ENCODE measurements at regions not wholly inside any gene's neighbourhood (a gene's known extent, or its start where the extent isn't known, plus 50 kb on each side); places are given as distances from the start of the nearest gene placed in this dataset.

DNA sequence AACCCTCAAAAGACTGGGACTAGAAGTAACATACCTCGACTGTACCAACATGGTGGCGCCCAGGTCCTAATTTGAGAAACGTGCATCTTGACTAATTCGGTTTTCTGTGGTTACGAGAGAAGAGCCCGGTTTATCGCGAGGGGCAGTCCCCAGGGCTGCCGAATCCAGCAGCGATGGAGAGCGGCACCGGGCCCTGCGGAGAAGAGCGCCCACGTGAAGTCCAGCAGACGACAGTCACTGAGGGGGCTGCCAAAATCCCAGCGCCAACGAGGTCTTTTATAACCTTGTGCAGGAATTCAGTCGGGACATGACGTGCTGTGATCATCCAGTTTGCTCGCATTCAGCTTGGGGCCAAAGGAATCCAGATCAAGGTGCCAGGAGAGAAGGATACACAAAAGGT lies 187.5 kb upstream of the SLITRK2 start:
- DNase-seq (ENCODE audit: low read depth in 4 of 4, low spot score in 3 of 4), result no peak

DNA sequence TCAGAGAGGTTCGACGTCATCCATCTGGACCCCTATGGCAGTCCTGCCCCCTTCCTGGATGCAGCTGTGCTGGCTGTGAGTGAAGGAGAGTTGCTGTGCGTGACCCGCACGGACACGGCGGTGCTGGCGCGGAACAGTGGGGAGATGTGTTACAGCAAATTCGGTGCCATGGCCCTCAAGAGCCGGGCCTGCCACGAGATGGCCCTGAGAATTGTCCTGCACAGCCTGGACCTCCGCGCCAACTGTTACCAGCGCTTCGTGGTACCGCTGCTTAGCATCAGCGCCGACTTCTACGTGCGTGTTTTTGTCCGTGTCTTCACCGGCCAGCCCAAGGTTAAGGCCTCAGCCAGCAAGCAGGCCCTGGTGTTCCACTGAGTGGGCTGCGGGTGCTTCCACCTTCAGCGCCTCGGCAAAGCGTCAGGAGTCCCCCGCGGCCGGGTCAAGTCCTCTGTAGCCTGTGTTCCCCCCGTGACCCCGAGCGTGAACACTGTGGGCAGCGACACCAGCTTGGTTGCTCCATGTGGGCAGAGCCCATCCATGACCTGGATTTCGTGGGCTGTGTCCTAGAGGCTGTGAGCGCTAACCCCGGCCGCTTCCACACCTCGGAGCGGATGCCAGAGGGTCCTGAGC lies 186.7 kb upstream of the SLITRK2 start:
- DNase-seq (ENCODE audit: low read depth in 4 of 4, low spot score in 3 of 4), result no peak

DNA sequence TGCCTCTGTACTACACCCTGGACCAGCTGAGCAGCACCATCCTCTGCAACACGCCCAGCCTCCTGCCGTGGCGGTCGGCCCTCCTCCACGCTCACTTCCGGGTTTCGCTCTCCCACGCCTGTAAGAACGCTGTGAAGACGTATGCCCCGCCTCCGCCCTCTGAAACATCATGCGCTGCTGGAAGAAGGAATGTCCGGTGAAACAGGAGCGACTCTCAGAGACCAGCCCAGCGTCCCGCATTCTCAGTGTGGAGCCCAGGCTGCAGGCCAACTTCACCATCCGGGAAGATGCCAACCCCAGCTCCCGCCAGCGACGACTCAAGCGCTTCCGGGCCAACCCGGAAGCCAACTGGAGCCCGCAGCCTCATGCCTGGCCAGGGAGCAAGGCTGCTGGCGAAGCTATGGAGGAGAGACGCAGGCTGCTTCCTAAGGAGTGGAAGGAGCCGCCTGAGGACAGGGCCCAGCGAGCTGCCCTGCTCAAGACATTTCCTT lies 186.1 kb upstream of the SLITRK2 start:
- DNase-seq (ENCODE audit: low read depth in 4 of 4, low spot score in 3 of 4), result no peak

DNA sequence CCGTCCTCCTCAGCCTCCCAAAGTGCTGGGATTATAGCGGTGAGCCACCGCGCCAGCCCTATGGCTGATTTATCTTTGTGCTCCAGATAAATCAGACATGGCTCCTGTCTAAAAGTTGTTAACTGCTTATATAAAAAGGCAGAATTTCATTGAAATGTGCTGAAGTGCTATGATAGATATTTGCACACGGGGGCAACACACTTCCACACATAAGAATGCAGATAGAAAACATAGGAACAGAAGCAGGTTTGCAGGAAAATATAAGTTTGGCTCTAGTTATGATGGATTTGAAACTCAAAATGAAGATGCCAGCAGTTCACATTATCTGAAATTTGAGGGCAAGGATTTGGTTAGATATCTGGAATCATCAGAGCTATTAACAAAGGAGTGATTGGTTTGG lies 163.1 kb upstream of the SLITRK2 start:
- DNase-seq (ENCODE audit: low read depth in 4 of 4, low spot score in 3 of 4), result no peak

DNA sequence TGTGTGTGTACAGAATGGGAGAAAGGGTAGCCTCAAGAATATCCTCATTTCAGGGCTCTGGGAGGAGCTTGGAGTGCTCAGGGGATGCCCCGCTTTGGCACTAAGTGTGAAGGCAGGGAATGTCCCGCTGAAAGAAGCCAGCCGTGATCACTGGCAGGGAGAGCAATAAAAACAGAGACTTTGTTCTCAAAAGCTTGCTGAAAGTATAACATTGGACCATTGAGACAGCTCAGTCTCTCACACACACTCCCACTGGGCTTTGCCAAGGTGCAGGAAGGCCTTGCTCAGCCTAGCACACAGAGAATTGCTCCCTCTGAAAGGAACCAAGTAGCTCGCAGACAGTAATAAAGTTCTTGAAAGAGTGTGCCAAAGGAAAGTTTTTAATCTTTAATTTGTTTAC lies 143.8 kb upstream of the SLITRK2 start:
- DNase-seq (ENCODE audit: low read depth in 4 of 4, low spot score in 3 of 4), result no peak

DNA sequence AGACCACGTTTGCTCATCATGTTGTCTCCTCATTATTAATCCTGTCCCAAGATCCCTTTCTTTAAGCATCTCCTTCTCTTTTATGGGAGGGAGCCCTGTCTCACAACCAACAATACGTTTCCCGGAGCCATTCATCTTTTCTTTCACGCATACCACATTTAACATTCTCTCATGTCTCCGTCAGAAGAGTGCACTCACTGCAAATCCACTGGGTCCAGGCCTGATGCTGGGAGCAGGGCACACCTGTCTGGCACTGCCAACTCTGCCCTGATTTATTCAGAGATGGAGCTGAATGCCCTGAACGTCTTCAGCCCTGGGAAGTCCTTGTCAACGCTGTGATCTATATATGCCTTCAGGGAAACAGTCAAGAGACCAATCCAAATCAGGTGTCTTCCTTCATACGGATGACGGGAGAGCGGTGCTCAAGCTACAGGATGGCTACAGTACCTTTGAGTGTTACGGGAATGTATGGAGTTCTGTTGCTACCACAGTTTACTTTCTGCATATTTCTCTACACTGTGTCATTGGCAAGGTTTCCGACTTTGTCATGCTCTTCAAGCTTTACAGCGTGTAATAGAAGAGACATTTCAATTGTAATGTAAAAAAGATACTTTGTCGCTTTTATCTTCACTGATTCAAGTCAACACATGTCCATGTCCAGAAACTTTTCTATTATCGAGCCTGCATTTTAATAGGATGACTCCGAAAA lies 140.4 kb upstream of the SLITRK2 start:
- DNase-seq (ENCODE audit: low read depth in 4 of 4, low spot score in 3 of 4), result no peak

DNA sequence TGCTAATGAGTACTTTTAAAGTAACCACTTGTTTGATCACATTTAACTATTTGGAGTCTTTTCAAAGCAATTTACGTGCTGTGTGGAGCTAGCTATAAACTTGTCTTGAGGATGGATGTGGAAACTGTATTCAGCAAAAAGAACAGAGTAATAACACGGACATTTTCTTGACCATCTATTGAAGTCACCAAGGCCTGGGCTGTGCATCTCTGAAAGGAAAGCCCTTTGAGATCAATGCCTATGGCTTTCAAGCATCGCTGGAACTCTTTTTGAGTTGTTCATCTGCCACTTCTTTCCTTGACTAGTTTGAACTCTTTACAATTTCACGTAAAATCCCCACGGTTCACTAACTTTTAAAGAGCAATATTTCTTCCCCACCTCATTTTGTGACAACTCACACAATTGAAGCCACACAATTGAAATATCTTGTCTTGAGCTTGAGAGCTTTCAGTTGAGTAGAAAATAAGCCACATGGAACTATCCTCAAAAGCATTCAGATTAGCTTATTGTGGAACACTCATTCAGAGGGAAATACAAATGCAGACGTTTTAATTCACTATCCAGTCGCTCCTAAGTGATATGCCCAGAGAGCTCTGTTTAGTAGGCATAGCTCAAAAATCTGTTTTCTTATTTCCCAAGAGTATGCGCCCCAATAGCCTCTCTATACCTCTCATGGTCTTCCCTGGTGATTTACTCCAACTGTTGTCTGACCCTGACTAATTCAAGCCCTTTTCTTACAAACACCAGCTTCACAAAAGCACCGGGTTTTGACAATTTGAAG lies 134.9 kb upstream of the SLITRK2 start:
- no peak for DNase-seq (ENCODE audit: low read depth in 4 of 4, low spot score in 3 of 4)

DNA sequence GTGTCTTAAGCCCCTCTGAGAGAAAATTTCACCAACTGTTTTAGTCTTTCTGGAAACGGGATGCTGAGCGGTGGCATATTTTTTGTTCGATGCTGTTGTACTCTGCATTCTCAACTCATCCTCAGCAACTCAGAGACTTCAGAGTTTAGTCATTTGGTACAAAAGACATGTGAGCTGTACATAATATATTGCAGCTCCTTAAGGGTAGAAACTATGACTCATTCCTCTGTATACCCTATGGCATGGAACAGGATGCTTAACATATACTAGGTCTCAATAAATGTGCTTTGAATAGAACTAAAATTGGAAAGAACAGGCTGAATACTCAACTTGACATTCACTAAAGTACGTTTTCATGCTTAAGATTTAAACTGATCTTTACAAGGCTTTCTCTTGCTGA lies 130.5 kb upstream of the SLITRK2 start:
- no peak for DNase-seq (ENCODE audit: low read depth in 4 of 4, low spot score in 3 of 4)

DNA sequence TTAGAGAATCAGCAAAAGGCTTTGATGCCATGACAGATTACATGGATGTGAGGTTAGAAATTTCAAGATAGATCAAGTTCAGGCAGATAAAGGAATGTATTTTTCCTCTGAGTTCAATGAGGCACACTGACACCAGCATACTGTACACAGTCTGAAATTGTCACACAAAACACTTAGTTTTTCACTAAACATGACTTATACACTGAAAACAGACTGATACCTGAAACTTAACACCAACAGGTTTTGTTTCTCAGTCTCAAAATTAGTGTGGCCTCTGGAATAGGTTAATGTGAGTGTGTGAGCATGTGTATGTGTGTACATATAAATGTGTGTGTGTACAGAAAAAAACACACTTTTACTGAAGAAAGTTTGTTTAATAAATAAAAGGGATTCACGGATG lies 129.9 kb upstream of the SLITRK2 start:
- DNase-seq (ENCODE audit: low read depth in 4 of 4, low spot score in 3 of 4), result no peak

DNA sequence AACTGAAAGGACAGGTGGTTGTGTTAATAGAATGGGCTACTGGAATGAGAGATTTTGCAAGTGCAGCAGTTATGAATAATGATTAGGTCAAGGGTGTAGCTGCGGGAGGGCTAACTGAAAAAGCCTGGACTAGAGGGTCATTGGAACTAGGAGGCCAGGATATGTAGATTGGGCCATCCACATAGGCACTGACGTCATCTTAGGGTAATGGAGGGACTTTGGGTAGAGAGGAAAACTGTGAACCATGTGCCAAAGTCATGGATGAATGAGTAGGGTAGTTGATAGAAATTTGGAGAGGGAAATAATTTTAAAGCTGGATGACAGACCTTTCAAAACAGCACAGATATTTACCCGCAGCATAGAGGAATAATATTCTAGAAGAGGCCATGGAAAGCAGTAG lies 123.6 kb upstream of the SLITRK2 start:
- DNase-seq (ENCODE audit: low read depth in 4 of 4, low spot score in 3 of 4), result no peak

DNA sequence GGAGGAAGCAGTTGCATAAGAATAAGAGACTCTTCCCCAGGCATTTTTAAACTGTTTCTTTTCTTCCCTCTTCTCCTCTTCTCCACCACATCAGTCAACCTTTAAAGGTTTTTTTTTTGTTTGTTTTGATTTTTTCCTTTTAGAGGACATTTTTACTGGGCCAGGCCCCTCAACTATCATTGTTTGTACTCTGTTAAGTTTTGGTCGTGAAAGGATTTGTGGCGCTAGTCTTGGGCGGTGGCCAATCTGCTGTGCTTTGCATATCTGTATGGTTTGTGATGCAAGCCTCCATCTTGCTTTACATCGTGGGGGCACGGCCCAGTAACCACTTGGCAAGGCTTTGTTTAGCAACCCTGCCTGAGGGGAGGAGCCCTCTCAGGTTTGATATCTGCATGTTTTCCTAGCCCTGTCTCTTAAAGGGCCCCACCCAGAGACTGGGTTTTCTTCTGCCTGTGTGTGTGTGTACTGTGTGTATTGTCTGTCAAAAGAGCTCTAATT lies 101.9 kb upstream of the SLITRK2 start:
- no peak for DNase-seq (ENCODE audit: low read depth in 4 of 4, low spot score in 3 of 4)

DNA sequence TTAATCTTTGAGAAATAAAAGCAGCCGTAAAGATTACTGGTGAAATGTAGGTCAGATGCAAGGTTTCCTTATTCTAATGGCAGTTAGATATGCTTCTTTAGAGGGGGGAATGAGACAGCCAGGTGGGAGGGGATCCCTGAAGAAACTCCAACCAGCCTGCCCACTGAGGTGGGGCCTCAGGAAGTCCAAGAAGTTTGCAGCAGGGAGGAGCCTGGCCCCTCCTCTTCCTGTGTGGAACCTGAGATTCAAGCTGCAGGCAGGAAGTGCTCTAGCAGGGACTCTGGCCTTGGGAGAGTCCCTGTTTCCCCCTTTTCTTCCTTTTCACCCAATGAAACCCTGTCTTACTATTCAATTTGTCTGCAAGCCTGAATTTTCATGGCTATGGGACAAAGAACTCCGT lies 101.4 kb upstream of the SLITRK2 start:
- no peak for DNase-seq (ENCODE audit: low read depth in 4 of 4, low spot score in 3 of 4)

DNA sequence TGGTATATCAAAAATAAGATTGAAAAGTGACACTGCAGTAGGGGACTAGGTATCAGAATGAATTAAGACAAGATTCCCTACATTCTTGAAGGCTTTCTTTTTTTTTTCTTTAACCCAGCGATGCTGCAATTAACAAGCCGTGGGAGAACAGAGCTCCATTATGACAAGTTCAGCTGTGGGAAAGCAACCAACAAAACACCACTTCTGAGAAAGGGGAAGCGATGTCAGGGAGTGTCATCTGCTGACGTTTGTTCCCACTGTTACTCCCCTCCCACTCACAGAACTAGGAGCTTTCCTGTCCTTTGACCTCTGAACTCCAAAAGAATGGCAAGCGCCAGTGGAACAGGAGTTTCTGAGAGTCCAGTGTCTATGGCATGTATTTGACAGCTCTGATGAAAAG lies 90.2 kb upstream of the SLITRK2 start:
- no peak for DNase-seq (ENCODE audit: low read depth in 4 of 4, low spot score in 3 of 4)

DNA sequence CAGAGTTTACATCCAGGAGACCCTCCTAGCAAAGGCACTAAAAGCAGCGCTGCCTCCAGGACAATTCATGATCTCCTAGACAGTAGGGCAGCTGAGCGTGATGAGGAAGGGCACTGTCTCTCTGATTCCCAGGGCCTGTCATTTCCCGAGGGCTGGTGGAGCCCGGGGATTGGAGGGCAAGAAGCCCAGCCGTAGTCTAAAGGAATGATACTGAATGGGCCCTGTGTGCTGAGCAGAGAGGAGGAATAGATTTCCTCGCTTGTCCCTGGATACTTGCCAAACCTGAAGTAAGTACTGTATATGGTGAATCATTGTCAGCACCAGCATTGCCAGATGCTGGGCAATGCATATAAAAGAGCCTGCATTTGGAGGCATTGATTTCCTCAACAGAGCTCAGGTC lies 88.0 kb upstream of the SLITRK2 start:
- no peak for DNase-seq (ENCODE audit: low read depth in 4 of 4, low spot score in 3 of 4)

DNA sequence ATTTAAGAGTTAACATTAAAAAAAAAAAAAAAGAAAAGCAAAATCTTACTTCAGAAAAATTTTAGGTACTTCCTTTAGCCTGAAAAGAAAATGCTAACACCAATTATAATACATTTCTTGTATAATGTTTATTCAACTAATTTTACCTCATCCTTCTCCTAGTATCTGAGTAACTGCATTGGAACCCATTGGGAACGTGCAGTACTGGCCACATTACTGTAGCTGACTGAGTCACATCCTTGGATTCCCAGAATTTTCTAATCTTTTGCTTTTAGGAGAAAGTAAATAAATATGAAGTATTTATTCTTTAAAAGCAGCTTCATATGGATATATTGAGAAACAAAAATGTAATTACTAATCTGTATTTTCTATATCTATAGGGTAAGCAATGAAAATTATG lies 82.6 kb upstream of the SLITRK2 start:
- DNase-seq (ENCODE audit: low read depth in 4 of 4, low spot score in 3 of 4), result no peak

DNA sequence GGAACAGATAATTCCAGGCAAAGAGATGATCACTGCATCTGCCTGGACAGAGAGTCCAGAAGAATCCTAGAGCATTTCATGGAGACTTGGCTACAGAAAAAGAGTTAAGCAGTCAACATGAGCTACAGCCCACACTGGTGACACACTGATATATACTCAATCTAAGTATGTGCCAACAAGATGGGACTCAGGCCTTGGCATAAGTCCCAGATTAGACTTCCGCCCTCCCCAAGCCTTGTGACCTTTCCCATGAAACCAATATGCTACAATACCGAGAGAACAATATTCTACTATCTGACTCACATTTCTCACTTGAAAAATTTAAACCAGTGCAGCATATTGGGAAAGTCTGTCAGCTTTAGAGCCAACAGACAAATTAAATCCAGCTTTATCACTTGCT lies 65.7 kb upstream of the SLITRK2 start:
- DNase-seq (ENCODE audit: low read depth in 4 of 4, low spot score in 3 of 4), result no peak
